ENCODE measurements at regions not wholly inside any gene's neighbourhood (a gene's known extent, or its start where the extent isn't known, plus 50 kb on each side); places are given as distances from the start of the nearest gene placed in this dataset.
A peak's percentile ranks its signal among the peaks of the same experiment; 100 is the strongest.

GRCh38 chr3:115359536-115359935 is 212.4 kb upstream of the ZBTB20 start:
- TF ChIP-seq CTCF (IDR thresholded peaks at IDR 0.05; ENCODE audit: insufficient read depth, low read length, poor library complexity, severe bottlenecking) = no peak
- H3K36me3 ChIP-seq (ENCODE audit: control insufficient read depth, insufficient read depth, low read length) = no peaks in the 10 kb centered on the region
- DNase-seq (ENCODE audit: extremely low read depth, insufficient read length) = peak; percentile 13
- H3K4me3 ChIP-seq (replicated peaks; ENCODE audit: low read depth, low read length) = no peak overlapping the region
- no peaks in the 10 kb centered on the region for H3K27me3 ChIP-seq (replicated peaks; ENCODE audit: control insufficient read depth, insufficient read depth, low read length)

- Histone ChIP-seq H3K27me3 (replicated peaks; ENCODE audit: control insufficient read depth, insufficient read depth, low read length) (no peaks in the 10 kb centered on the region), H3K36me3 (ENCODE audit: control insufficient read depth, insufficient read depth, low read length) (no peaks in the 10 kb centered on the region), H3K4me3 (replicated peaks; ENCODE audit: low read depth, low read length) (no peak overlapping the region)
- no peak for TF ChIP-seq CTCF (IDR thresholded peaks at IDR 0.05; ENCODE audit: insufficient read depth, low read length, poor library complexity, severe bottlenecking)
- DNase-seq (ENCODE audit: extremely low read depth, insufficient read length) = no peak
Observed at GRCh38 chr3:115361806-115362205, 214.7 kb upstream of the ZBTB20 start.

- H3K4me3 ChIP-seq (replicated peaks; ENCODE audit: low read depth, low read length) = no peak overlapping the region
- no peak for TF ChIP-seq CTCF (IDR thresholded peaks at IDR 0.05; ENCODE audit: insufficient read depth, low read length, poor library complexity, severe bottlenecking)
- no peak for DNase-seq (ENCODE audit: extremely low read depth, insufficient read length)
- no peaks in the 10 kb centered on the region for H3K36me3 ChIP-seq (ENCODE audit: control insufficient read depth, insufficient read depth, low read length)
- no peaks in the 10 kb centered on the region for H3K27me3 ChIP-seq (replicated peaks; ENCODE audit: control insufficient read depth, insufficient read depth, low read length)
Observed at GRCh38 chr3:115363071-115363470, 216.0 kb upstream of the ZBTB20 start.

GRCh38 chr3:115369021-115369420 is 221.9 kb upstream of the ZBTB20 start:
- H3K4me3 ChIP-seq (replicated peaks; ENCODE audit: low read depth, low read length) = no peak overlapping the region
- DNase-seq (ENCODE audit: extremely low read depth, insufficient read length) = no peak
- no peak for TF ChIP-seq CTCF (IDR thresholded peaks at IDR 0.05; ENCODE audit: insufficient read depth, low read length, poor library complexity, severe bottlenecking)
- H3K27me3 ChIP-seq (replicated peaks; ENCODE audit: control insufficient read depth, insufficient read depth, low read length) = no peaks in the 10 kb centered on the region
- no peaks in the 10 kb centered on the region for H3K36me3 ChIP-seq (ENCODE audit: control insufficient read depth, insufficient read depth, low read length)

DNA sequence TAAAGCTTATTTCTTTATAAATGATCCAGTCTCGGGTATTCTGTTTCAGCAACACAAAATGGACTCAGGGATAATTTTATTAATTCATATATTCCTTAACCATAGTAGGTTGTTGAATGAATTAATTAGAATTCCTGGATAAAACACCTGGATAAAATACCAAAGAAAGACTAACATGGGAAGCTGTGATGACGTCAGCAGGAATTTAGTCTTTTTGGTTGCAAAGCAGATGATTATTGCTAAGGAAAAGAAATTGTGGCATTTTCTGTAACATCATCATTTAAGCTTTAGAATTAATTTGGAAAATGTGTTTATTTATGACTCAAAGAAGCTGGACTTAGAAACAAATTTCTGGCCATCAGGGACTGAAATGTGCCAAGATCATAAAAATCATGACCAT is 228.3 kb upstream of the ZBTB20 start:
- DNase-seq (ENCODE audit: extremely low read depth, insufficient read length) = no peak
- Histone ChIP-seq H3K4me3 (replicated peaks; ENCODE audit: low read depth, low read length) (no peak overlapping the region), H3K27me3 (replicated peaks; ENCODE audit: control insufficient read depth, insufficient read depth, low read length) (no peaks in the 10 kb centered on the region), H3K36me3 (ENCODE audit: control insufficient read depth, insufficient read depth, low read length) (no peaks in the 10 kb centered on the region)
- TF ChIP-seq CTCF (IDR thresholded peaks at IDR 0.05; ENCODE audit: insufficient read depth, low read length, poor library complexity, severe bottlenecking) = no peak

DNA sequence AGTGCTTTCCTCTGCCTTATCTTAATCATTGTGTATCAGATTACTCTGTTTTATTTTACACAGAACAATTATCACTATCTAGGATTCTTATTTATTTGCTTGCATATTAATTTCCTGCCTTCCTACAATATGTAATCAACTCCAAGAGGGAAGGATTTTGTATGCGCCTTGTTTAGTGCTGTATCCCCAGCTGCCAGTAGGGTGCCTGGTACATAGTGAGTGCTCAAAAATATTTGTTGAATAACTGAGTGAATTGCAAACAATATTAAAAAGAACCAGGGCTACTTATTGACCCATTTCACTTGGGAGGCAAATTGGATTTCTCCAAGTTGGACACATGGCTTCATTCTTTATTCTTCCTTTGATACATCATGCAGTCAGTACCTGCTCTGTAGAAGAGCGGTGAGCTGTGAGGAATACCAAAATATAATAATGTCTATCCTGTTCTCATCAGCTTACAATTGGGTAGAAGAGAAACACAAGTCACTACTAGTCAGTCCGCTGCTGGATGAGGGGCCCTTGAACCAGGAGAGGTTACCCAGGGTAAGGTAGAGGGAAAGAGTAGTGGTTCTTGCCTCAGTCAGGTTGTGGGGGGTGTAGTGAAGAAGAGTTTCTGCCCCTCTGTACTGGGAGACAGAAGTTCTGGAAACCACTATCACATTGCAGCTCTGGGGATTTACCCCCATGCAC is 233.9 kb upstream of the ZBTB20 start:
- H3K4me3 ChIP-seq (replicated peaks; ENCODE audit: low read depth, low read length) = no peak overlapping the region
- no peak for TF ChIP-seq CTCF (IDR thresholded peaks at IDR 0.05; ENCODE audit: insufficient read depth, low read length, poor library complexity, severe bottlenecking)
- no peak for DNase-seq (ENCODE audit: extremely low read depth, insufficient read length)
- H3K36me3 ChIP-seq (ENCODE audit: control insufficient read depth, insufficient read depth, low read length) = no peaks in the 10 kb centered on the region
- no peaks in the 10 kb centered on the region for H3K27me3 ChIP-seq (replicated peaks; ENCODE audit: control insufficient read depth, insufficient read depth, low read length)
